ENCODE measurements at regions not wholly inside any gene's neighbourhood (a gene's known extent, or its start where the extent isn't known, plus 50 kb on each side); places are given as distances from the start of the nearest gene placed in this dataset.

DNA sequence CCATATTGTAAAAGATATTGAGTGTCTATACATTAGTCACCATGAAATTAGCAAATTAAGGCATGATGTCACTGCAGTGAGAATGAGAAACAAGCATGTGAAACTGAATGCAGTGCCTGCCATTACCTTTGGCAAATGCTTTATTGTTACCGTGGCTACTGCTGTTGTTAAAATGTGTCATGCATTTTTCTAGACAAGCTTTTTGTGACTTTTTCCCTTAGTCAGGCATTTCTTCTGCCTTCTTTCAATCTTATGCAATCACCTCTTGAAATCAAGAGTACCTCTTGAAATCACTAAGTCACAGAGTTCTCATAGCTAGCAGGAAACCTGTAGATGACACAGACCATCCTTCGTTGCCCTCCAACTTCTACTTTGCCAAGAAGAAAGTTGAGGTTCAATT lies 461.7 kb upstream of the TENM4 start:
- ChIA-PET CTCF (ENCODE audit: unreplicated experiment) (no interaction called here), POLR2A (no interaction called here)
- H3K36me3 ChIP-seq (ENCODE audit: insufficient read depth, low read length): no peaks in the 10 kb centered on the region
- H3K9me2 ChIP-seq (ENCODE audit: insufficient read depth, low read length): no peaks in the 10 kb centered on the region
- no peaks in the 10 kb centered on the region for H3K4me1 ChIP-seq (ENCODE audit: insufficient read depth, low read length, poor library complexity, severe bottlenecking)
- no peak overlapping the region for H3K27ac ChIP-seq (ENCODE audit: low read depth, low read length, poor library complexity, severe bottlenecking)
- H4K20me1 ChIP-seq (ENCODE audit: insufficient read depth, low read length): no peaks in the 10 kb centered on the region
- TF ChIP-seq CTCF (conservative IDR thresholded peaks at IDR 0.05; ENCODE audit: low read length) (no peak), EZH2phosphoT487 (IDR thresholded peaks at IDR 0.05; ENCODE audit: borderline replicate concordance, low read depth, low read length) (no peak)
- H3K4me3 ChIP-seq (ENCODE audit: low read depth, low read length, poor library complexity, severe bottlenecking): no peak overlapping the region
- H2AFZ ChIP-seq (ENCODE audit: low read length): no peak overlapping the region
- no peak overlapping the region for H3K4me2 ChIP-seq (ENCODE audit: low read length)
- intact Hi-C loops (cut with micrococcal nuclease; ENCODE audit: unreplicated experiment): no loop called here
- H3K9me3 ChIP-seq (ENCODE audit: low read length): no peaks in the 10 kb centered on the region
- H3K79me2 ChIP-seq (ENCODE audit: insufficient read depth, low read depth, low read length): no peaks in the 10 kb centered on the region
- no peak for DNase-seq (ENCODE audit: low spot score)
- BruUV-seq (replicated peaks): no TSS peak

GRCh38 chr11:79897896-79898295 lies 457.1 kb upstream of the TENM4 start:
- Histone ChIP-seq H2AFZ (ENCODE audit: low read length) (no peak overlapping the region), H3K9me3 (ENCODE audit: low read length) (no peaks in the 10 kb centered on the region), H4K20me1 (ENCODE audit: insufficient read depth, low read length) (no peaks in the 10 kb centered on the region), H3K4me2 (ENCODE audit: low read length) (no peak overlapping the region), H3K4me3 (ENCODE audit: low read depth, low read length, poor library complexity, severe bottlenecking) (no peak overlapping the region), H3K36me3 (ENCODE audit: insufficient read depth, low read length) (no peaks in the 10 kb centered on the region), H3K9me2 (ENCODE audit: insufficient read depth, low read length) (no peaks in the 10 kb centered on the region), H3K27ac (ENCODE audit: low read depth, low read length, poor library complexity, severe bottlenecking) (no peak overlapping the region), H3K4me1 (ENCODE audit: insufficient read depth, low read length, poor library complexity, severe bottlenecking) (no peaks in the 10 kb centered on the region), H3K79me2 (ENCODE audit: insufficient read depth, low read depth, low read length) (no peaks in the 10 kb centered on the region)
- TF ChIP-seq EZH2phosphoT487 (IDR thresholded peaks at IDR 0.05; ENCODE audit: borderline replicate concordance, low read depth, low read length) (no peak), CTCF (conservative IDR thresholded peaks at IDR 0.05; ENCODE audit: low read length) (no peak)
- ChIA-PET POLR2A (no interaction called here), CTCF (ENCODE audit: unreplicated experiment) (no interaction called here)
- DNase-seq (ENCODE audit: low spot score): no peak
- no TSS peak for BruUV-seq (replicated peaks)
- intact Hi-C loops (cut with micrococcal nuclease; ENCODE audit: unreplicated experiment): no loop called here

GRCh38 chr11:79896258-79896657 lies 455.4 kb upstream of the TENM4 start:
- no peak for TF ChIP-seq EZH2phosphoT487 (IDR thresholded peaks at IDR 0.05; ENCODE audit: borderline replicate concordance, low read depth, low read length)
- TF ChIP-seq CTCF (conservative IDR thresholded peaks at IDR 0.05; ENCODE audit: low read length): no peak
- BruUV-seq (replicated peaks): no TSS peak
- H3K4me2 ChIP-seq (ENCODE audit: low read length): no peak overlapping the region
- no peak overlapping the region for H3K4me3 ChIP-seq (ENCODE audit: low read depth, low read length, poor library complexity, severe bottlenecking)
- H3K9me2 ChIP-seq (ENCODE audit: insufficient read depth, low read length): no peaks in the 10 kb centered on the region
- no peaks in the 10 kb centered on the region for H3K36me3 ChIP-seq (ENCODE audit: insufficient read depth, low read length)
- no peak overlapping the region for H2AFZ ChIP-seq (ENCODE audit: low read length)
- intact Hi-C loops (cut with micrococcal nuclease; ENCODE audit: unreplicated experiment): no loop called here
- no peaks in the 10 kb centered on the region for H4K20me1 ChIP-seq (ENCODE audit: insufficient read depth, low read length)
- H3K79me2 ChIP-seq (ENCODE audit: insufficient read depth, low read depth, low read length): no peaks in the 10 kb centered on the region
- H3K4me1 ChIP-seq (ENCODE audit: insufficient read depth, low read length, poor library complexity, severe bottlenecking): no peaks in the 10 kb centered on the region
- POLR2A ChIA-PET: interaction anchor here (1.3 kb wide), 1 partner anchor 11 kb away, joined by 4 read pairs; no protein-coding TSS in a partner anchor
- CTCF ChIA-PET (ENCODE audit: unreplicated experiment): no interaction called here
- DNase-seq (ENCODE audit: low spot score): no peak
- H3K9me3 ChIP-seq (ENCODE audit: low read length): no peaks in the 10 kb centered on the region
- H3K27ac ChIP-seq (ENCODE audit: low read depth, low read length, poor library complexity, severe bottlenecking): no peak overlapping the region
